ENCODE measurements at regions not wholly inside any gene's neighbourhood (a gene's known extent, or its start where the extent isn't known, plus 50 kb on each side); places are given as distances from the start of the nearest gene placed in this dataset.

DNA sequence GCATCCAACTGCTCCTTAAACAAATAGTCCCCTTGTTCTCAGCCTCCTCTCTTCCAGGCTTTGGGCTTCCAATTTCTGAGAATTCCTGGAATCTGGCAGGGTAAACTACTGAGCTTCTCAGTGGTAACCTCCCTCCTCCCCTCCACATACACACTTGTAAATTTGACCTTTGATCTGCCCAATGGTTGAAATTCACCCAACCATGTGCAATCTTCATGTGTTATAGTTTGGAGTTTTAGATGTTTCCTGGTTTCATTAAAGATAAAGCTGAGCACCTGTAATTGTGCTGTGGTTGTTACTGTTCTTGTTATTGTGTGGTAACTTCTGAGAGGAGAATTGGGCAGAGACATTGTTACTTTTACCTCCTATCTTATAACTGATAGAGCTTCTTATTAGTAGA lies 328.4 kb downstream of the TPBG start:
- peaks cover 0 to 6% (median 0%) of the 10 kb centered on the region in 3 donors for H3K4me1 ChIP-seq
- no peaks in the 10 kb centered on the region for H3K9me3 ChIP-seq
- no peak overlapping the region for H3K4me3 ChIP-seq
- no peak for TF ChIP-seq POLR2A (IDR thresholded peaks at IDR 0.05)
- TF ChIP-seq, protein P1, sequence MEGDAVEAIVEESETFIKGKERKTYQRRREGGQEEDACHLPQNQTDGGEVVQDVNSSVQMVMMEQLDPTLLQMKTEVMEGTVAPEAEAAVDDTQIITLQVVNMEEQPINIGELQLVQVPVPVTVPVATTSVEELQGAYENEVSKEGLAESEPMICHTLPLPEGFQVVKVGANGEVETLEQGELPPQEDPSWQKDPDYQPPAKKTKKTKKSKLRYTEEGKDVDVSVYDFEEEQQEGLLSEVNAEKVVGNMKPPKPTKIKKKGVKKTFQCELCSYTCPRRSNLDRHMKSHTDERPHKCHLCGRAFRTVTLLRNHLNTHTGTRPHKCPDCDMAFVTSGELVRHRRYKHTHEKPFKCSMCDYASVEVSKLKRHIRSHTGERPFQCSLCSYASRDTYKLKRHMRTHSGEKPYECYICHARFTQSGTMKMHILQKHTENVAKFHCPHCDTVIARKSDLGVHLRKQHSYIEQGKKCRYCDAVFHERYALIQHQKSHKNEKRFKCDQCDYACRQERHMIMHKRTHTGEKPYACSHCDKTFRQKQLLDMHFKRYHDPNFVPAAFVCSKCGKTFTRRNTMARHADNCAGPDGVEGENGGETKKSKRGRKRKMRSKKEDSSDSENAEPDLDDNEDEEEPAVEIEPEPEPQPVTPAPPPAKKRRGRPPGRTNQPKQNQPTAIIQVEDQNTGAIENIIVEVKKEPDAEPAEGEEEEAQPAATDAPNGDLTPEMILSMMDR (IDR thresholded peaks at IDR 0.05): no peak
- H3K36me3 ChIP-seq: no peaks in the 10 kb centered on the region
- intact Hi-C loops (cut with DNase I): no loop called here
- no peak overlapping the region for H3K27ac ChIP-seq
- no peak for DNase-seq
- H3K27me3 ChIP-seq: no peaks in the 10 kb centered on the region

DNA sequence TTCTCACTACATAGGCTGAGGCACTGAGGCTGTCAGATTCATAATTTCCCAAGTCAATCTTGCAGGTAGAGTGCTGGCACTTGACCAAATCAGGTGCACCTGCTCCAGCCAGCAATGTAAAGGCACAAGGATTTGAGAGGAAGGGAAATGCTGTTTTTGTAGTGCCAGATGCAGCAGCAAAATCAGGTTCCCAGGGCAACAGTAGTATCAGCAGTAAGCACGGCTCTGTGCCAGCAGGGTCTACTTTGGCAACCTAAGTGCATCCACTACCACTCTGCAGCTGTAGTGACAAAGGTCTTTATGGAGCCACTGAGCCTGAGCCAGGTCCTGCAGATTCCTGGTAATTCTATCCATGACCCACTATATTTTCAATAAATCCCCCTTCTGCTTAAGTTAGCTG lies 329.5 kb downstream of the TPBG start:
- TF ChIP-seq, protein P1 (IDR thresholded peaks at IDR 0.05): no peak
- TF ChIP-seq POLR2A (IDR thresholded peaks at IDR 0.05): no peak
- WGBS, 2 donors: 56 to 57% methylated on average over 1 of the region's 1 CpG
- intact Hi-C loops (cut with DNase I): no loop called here

DNA sequence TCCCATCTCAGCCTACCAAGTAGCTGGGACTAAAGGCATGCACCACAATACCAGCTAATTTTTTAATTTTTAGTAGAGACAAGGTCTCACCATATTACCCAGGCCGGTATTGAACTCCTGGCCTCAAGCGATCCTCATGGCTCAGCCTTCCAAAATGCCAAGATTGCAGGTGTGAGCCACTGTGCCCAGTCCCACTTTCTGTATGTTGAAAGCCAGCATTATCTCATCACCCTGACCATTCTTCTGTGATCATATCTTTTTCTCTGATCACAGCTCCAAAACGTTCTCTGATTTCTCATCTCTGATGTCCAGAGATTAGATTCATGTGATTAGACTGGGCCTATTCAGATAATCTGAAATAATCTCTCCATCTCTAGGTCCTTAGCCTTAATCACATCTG lies 337.7 kb downstream of the TPBG start:
- Histone ChIP-seq H3K9me3 (no peaks in the 10 kb centered on the region), H3K4me1 (no peaks in the 10 kb centered on the region), H3K36me3 (no peaks in the 10 kb centered on the region), H3K27me3 (no peaks in the 10 kb centered on the region), H3K4me3 (no peak overlapping the region), H3K27ac (no peak overlapping the region)
- TF ChIP-seq, protein P1 (IDR thresholded peaks at IDR 0.05): no peak
- TF ChIP-seq POLR2A (IDR thresholded peaks at IDR 0.05): no peak
- no peak for DNase-seq
- intact Hi-C loops (cut with DNase I): no loop called here
- WGBS, 2 donors: 77 to 82% methylated on average over 3 of the region's 3 CpGs

More for the DNA sequence above, 329.5 kb downstream of the TPBG start:
- H3K36me3 ChIP-seq: no peaks in the 10 kb centered on the region
- no peak for DNase-seq
- H3K4me3 ChIP-seq: no peak overlapping the region
- no peaks in the 10 kb centered on the region for H3K9me3 ChIP-seq
- H3K27ac ChIP-seq: no peak overlapping the region
- no peaks in the 10 kb centered on the region for H3K27me3 ChIP-seq
- H3K4me1 ChIP-seq: peaks cover 0 to under 1% (median 0%) of the 10 kb centered on the region in 3 donors

DNA sequence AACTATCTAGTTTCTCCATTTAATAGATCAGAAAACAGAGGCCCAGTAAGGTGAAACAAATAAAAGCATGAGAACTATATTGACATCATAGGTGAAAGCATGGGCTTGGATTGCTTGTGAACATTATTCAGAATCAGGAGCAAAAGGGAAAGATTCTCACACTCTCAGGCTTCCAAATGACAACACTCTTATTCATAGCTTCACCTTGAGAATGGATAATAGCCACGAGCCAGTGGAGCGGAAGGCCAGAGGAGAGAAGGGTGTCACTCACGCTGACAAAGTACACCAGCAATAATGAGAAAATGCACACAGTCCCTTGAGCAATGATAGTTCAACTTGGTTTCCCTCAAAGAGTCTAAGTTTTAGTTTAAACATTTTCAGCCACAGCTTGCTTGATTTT lies 339.0 kb downstream of the TPBG start:
- TF ChIP-seq, protein P1 (IDR thresholded peaks at IDR 0.05): no peak
- TF ChIP-seq POLR2A (IDR thresholded peaks at IDR 0.05): no peak
- H3K27ac ChIP-seq: no peak overlapping the region
- H3K4me3 ChIP-seq: no peak overlapping the region
- H3K9me3 ChIP-seq: no peaks in the 10 kb centered on the region
- intact Hi-C loops (cut with DNase I): no loop called here
- no peaks in the 10 kb centered on the region for H3K36me3 ChIP-seq
- no peaks in the 10 kb centered on the region for H3K4me1 ChIP-seq
- H3K27me3 ChIP-seq: no peaks in the 10 kb centered on the region
- no peak for DNase-seq
- 57 to 84% methylated on average over 3 of the region's 3 CpGs for WGBS, 2 donors

DNA sequence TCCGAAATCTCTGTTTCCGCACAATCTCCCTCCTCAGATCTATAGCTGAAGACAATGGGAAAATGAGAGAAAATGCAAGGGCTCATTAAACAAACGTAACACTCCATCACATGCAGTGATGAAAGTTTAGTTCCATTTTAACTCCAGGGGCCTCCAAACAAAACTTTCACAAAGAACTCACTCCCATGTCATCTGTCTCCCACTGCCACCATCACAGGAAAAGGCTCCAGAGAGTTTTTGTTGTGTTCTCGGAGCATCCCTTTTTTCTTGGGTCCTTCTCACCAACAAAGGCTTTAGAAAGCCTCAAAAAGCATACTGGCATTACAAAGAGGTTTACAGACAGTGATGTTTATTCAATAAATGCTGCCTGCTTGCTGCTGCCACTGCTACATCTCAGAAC lies 339.6 kb downstream of the TPBG start:
- WGBS, 2 donors: 76 to 89% methylated on average over 4 of the region's 4 CpGs
- no peaks in the 10 kb centered on the region for H3K36me3 ChIP-seq
- no peak for DNase-seq
- no peaks in the 10 kb centered on the region for H3K9me3 ChIP-seq
- no peak for TF ChIP-seq POLR2A (IDR thresholded peaks at IDR 0.05)
- TF ChIP-seq, protein P1 (IDR thresholded peaks at IDR 0.05): no peak
- no peak overlapping the region for H3K27ac ChIP-seq
- H3K4me1 ChIP-seq: no peaks in the 10 kb centered on the region
- H3K4me3 ChIP-seq: no peak overlapping the region
- H3K27me3 ChIP-seq: no peaks in the 10 kb centered on the region
- intact Hi-C loops (cut with DNase I): no loop called here

Data from esophagus squamous epithelium (tissue), 5 donors.